Retinal pigment epithelial cell (primary cell): ENCODE measurements at regions not wholly inside any gene's neighbourhood (a gene's known extent, or its start where the extent isn't known, plus 50 kb on each side); places are given as distances from the start of the nearest gene placed in this dataset.

Experiments
- DNase-seq: peaks from one replicate; pipeline ENCODE4 v3.0.0-alpha.2; 2010; ENCODE audit warnings: low read depth
- H3K4me3 ChIP-seq: 2 replicates; pipeline ENCODE4 v1.5.1; 2011; ENCODE audit warnings: mild to moderate bottlenecking, low read length, control low read depth, moderate library complexity
- TF ChIP-seq, protein P1 (sequence below): conservative IDR thresholded peaks from 2 replicates; pipeline ENCODE4 v1.5.1; 2011; ENCODE audit warnings: low read depth, low read length, control low read depth, inconsistent platforms

DNA sequence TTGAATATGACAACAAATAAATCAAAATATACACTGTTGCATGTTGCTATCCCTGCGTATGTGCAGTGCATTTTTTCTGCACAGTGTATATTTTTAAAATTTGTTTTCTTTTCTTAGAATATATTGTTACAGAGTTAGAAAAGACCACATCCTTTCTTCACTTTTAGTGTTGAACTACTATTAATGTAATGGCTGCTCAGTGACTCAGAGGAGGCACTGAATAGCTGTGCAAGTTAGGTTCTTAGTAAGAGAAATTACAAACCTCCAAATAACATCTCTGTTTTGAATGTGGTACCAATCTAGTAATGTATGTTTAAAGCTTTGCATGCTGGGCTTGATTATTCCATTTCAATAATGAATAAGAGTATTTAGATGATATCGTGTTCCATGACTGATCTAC lies 208.9 kb upstream of the PRR16 start:
- TF ChIP-seq, protein P1, sequence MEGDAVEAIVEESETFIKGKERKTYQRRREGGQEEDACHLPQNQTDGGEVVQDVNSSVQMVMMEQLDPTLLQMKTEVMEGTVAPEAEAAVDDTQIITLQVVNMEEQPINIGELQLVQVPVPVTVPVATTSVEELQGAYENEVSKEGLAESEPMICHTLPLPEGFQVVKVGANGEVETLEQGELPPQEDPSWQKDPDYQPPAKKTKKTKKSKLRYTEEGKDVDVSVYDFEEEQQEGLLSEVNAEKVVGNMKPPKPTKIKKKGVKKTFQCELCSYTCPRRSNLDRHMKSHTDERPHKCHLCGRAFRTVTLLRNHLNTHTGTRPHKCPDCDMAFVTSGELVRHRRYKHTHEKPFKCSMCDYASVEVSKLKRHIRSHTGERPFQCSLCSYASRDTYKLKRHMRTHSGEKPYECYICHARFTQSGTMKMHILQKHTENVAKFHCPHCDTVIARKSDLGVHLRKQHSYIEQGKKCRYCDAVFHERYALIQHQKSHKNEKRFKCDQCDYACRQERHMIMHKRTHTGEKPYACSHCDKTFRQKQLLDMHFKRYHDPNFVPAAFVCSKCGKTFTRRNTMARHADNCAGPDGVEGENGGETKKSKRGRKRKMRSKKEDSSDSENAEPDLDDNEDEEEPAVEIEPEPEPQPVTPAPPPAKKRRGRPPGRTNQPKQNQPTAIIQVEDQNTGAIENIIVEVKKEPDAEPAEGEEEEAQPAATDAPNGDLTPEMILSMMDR = no peak
- no peak for DNase-seq
- H3K4me3 ChIP-seq = no peak overlapping the region

DNA sequence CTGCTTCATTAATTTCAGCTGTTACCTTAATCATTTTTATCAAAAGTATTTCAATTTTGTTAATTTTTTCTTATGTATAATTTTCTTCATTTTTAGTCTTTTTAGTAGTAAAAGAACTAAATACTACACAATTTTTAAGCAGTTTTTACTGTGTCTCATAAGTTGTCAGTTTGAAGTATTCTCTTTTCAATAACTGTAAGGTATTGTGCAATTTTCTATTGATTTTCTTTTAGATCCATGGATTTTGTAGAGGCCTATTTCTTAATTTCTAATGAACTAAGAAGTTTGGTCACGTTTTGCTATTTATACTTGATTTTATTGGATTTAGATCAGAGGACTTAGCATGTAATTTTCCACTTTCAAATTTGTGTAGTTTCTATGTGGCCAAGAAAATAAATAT lies 207.7 kb upstream of the PRR16 start:
- TF ChIP-seq, protein P1 = no peak
- DNase-seq = no peak
- H3K4me3 ChIP-seq = no peak overlapping the region

DNA sequence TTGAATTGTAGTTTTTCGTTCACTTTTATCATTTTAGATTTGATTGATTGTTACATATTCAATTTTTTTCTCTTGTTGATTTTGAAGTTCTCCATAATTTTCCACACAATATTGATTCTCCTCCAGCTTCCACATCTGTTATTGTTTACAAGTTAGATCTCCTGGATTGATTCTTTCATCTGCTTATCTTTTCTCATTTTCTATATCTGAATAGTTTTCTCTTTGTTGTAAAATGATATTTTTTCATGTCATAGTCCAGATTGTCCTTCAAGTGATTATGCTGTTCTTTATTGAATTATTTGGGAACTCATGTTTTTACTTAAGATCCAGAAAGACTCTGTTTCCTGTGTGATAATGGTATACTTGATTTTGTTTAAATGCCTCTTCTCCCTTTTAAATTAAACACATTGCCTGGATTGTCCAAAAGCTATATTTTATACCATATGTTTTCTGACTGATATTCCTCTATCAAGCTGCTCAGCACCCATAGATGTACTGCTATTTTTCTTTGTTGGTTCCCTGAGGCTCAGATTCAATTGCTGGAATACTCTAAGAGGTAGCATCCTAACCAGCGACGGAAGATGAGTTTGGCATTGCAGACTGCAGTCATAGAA lies 206.6 kb upstream of the PRR16 start:
- TF ChIP-seq, protein P1 = no peak
- DNase-seq = no peak
- no peak overlapping the region for H3K4me3 ChIP-seq

DNA sequence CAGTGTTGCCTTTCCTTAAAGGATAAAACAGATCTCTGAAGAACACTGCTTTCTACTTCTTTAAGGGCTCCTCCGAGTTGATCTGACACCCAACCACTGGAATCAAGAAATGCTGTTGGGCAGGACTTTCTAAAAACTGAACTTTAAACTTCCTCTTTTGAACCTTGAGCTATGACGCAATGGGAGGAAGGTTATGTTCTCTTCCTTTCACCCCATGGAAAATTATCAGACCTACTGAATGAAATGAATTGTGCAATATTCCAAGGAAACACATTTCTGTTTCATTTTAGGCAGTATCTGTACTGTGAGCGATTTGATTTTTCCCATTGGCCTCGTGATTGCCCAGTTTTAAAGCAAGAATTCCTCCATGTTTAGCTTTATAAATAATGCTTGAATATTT lies 206.0 kb upstream of the PRR16 start:
- H3K4me3 ChIP-seq = no peak overlapping the region
- TF ChIP-seq, protein P1 = no peak
- DNase-seq = no peak

DNA sequence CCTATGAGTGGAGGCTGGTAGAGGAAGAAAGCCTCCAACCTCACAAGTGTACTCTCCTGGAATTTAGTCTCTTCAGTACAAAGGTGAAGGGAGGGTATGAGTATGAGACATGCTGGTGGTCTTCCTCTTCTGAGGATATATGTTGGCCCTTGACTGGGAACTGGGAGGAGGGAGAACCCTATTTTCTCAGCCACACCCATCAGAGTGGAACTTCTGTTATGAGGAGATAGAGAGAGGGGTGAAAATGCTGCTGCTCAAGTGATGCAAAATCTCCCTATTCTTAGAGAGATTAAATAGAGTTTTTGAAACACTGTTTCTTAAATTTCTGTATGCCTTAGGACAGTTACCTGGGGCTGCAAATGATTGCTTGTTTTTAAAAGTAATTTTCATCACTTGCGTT lies 203.4 kb upstream of the PRR16 start:
- no peak for DNase-seq
- H3K4me3 ChIP-seq = no peak overlapping the region
- TF ChIP-seq, protein P1 = no peak

DNA sequence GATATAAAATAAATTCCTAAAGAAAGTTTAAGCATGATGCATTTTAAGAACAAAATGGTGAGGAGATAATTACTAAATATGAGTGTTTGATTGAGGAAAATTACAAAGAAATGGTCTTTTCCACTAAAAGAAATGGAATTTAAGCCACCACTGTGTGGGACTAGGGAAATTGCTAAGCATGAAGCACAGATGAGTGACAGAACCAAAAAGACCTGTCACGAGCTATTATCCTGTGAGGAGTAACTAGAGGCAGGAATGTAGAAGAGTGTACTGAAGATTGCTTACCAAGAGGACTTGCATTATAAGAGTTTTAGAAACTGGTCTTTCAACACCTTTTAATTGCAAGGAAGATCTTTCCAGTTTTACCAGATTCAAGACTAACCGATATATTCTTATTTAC lies 193.6 kb upstream of the PRR16 start:
- TF ChIP-seq, protein P1 = no peak
- no peak for DNase-seq
- no peak overlapping the region for H3K4me3 ChIP-seq

DNA sequence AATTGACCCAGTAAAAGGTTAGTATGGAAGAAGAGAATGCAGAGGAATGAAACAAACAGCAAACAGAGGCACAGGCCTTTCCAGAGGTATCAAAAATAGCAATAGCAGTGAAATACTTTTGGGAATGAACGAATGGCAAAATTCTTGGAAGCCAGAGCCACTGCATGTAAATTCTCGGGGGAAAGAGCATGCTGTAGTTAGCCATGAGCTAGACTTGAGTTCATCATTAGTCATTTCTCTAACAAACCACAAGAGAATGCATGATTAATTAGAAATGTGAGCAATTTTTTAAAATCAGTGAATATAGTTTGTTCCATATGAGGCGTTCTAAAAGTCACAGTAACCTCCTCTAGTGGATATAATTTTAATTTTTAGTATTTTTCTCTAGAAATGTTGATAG lies 170.3 kb upstream of the PRR16 start:
- TF ChIP-seq, protein P1 = no peak
- no peak overlapping the region for H3K4me3 ChIP-seq
- no peak for DNase-seq
